ENCODE measurements at regions not wholly inside any gene's neighbourhood (a gene's known extent, or its start where the extent isn't known, plus 50 kb on each side); places are given as distances from the start of the nearest gene placed in this dataset.

DNA sequence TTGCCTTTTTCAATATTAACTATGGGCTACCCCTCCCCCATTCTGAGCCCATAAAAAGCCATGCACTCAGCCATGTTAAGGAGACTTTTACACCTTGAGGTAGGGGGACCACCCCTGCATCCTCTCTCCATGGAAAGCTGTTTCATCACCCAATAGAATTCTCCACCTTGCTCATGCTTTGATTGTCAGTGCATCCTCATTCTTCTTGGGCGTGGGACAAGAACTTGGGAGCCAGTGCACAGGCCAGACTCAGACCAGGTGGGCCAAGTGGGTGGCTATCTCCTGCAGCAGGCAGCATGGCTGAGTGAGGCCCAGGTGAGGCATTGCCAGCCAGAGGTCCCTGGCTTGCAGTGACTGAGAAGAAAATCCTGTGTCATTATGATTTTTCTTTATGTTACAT, 357.4 kb upstream of the CDIN1 start (continued):
- no peak for TF ChIP-seq NFYB (IDR thresholded peaks at IDR 0.05; ENCODE audit: insufficient read depth, low read depth, low read length)
- TF ChIP-seq MAX (IDR thresholded peaks at IDR 0.05; ENCODE audit: low read depth, low read length), result no peak

DNA sequence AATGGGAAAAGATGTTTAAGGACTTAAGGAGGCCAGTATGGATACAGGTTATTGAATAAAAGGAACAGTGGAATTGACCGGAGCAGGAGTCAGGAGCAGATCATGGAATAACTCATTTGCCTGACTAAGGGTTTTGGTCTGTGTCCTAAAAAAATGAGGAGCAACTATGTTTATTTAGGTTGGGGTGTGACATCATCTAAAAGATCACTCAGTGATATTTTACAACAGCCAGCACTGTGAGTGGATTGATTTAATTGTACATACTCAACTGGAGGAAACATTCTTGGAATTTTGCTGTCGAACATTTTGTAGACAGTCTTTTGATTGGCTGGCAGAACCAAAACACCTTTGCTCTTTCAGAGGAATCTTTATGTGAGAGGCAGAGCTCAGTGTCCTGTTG, 348.6 kb upstream of the CDIN1 start:
- RAD21 ChIA-PET (ENCODE audit: unreplicated experiment), result no interaction called here
- CTCF ChIA-PET, result no interaction called here
- Histone ChIP-seq H3K9ac (ENCODE audit: control insufficient read depth, insufficient read depth, low read length) (no peak overlapping the region), H3K4me3 (no peak overlapping the region), H3K27me3 (replicated peaks in 1 of 2; ENCODE audit: control insufficient read depth in 2 of 2, insufficient read depth in 2 of 2, low read length in 1 of 2) (no peaks in the 10 kb centered on the region), H3K9me3 (replicated peaks; ENCODE audit: control insufficient read depth, insufficient read depth, low read length) (no peaks in the 10 kb centered on the region), H3K36me3 (ENCODE audit: control insufficient read depth in 2 of 2, insufficient read depth in 2 of 2, low read length in 1 of 2) (no peaks in the 10 kb centered on the region), H3K27ac (ENCODE audit: control insufficient read depth, insufficient read depth) (no peak overlapping the region), H3K4me2 (ENCODE audit: control insufficient read depth, insufficient read depth) (no peak overlapping the region), H4K20me1 (ENCODE audit: control insufficient read depth, insufficient read depth) (no peaks in the 10 kb centered on the region), H3K79me2 (ENCODE audit: control insufficient read depth, insufficient read depth, low read length) (no peaks in the 10 kb centered on the region), H3K4me1 (ENCODE audit: control insufficient read depth, insufficient read depth, low read length) (no peaks in the 10 kb centered on the region), H2AFZ (ENCODE audit: control insufficient read depth, low read depth, low read length) (no peak overlapping the region)
- no peak for DNase-seq (ENCODE audit: low read depth, low spot score)
- in situ Hi-C loops (cut with MboI) (no loop called here), intact Hi-C loops (cut with micrococcal nuclease; ENCODE audit: unreplicated experiment) (no loop called here)
- 52% methylated on average over 2 of the region's 2 CpGs for WGBS (ENCODE audit: insufficient coverage, insufficient replicate concordance, low lambda C conversion rate, missing lambda C conversion rate)
- no peak for FAIRE-seq
- POLR2A ChIA-PET, result interaction anchor here (0.5 kb wide), 1 partner anchor 167 kb away, joined by 5 read pairs; no protein-coding TSS in a partner anchor
- no peak for ATAC-seq
- SMC1A ChIA-PET (ENCODE audit: uncharacterized antibody, unreplicated experiment), result no interaction called here
- BruUV-seq (replicated peaks), result no TSS peak
- no peak for TF ChIP-seq ATF7 (IDR thresholded peaks at IDR 0.05; ENCODE audit: low read depth)
- no peak for TF ChIP-seq SUPT20H (IDR thresholded peaks at IDR 0.05; ENCODE audit: borderline replicate concordance, control insufficient read depth, low read depth, low read length)
- TF ChIP-seq SPI1 (IDR thresholded peaks at IDR 0.05; ENCODE audit: borderline replicate concordance, insufficient read depth, low read depth, low read length), result no peak
- TF ChIP-seq DPF2 (IDR thresholded peaks at IDR 0.05), result no peak
- no peak for TF ChIP-seq ETV6 (conservative IDR thresholded peaks at IDR 0.05 in 1 of 2, IDR thresholded peaks at IDR 0.05 in 1 of 2; ENCODE audit: borderline replicate concordance in 1 of 2, low read depth in 1 of 2)
- TF ChIP-seq BACH1 (IDR thresholded peaks at IDR 0.05; ENCODE audit: borderline replicate concordance), result no peak
- TF ChIP-seq, protein P1, sequence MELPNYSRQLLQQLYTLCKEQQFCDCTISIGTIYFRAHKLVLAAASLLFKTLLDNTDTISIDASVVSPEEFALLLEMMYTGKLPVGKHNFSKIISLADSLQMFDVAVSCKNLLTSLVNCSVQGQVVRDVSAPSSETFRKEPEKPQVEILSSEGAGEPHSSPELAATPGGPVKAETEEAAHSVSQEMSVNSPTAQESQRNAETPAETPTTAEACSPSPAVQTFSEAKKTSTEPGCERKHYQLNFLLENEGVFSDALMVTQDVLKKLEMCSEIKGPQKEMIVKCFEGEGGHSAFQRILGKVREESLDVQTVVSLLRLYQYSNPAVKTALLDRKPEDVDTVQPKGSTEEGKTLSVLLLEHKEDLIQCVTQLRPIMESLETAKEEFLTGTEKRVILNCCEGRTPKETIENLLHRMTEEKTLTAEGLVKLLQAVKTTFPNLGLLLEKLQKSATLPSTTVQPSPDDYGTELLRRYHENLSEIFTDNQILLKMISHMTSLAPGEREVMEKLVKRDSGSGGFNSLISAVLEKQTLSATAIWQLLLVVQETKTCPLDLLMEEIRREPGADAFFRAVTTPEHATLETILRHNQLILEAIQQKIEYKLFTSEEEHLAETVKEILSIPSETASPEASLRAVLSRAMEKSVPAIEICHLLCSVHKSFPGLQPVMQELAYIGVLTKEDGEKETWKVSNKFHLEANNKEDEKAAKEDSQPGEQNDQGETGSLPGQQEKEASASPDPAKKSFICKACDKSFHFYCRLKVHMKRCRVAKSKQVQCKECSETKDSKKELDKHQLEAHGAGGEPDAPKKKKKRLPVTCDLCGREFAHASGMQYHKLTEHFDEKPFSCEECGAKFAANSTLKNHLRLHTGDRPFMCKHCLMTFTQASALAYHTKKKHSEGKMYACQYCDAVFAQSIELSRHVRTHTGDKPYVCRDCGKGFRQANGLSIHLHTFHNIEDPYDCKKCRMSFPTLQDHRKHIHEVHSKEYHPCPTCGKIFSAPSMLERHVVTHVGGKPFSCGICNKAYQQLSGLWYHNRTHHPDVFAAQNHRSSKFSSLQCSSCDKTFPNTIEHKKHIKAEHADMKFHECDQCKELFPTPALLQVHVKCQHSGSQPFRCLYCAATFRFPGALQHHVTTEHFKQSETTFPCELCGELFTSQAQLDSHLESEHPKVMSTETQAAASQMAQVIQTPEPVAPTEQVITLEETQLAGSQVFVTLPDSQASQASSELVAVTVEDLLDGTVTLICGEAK (IDR thresholded peaks at IDR 0.05; ENCODE audit: borderline replicate concordance), result no peak
- TF ChIP-seq, protein P2, sequence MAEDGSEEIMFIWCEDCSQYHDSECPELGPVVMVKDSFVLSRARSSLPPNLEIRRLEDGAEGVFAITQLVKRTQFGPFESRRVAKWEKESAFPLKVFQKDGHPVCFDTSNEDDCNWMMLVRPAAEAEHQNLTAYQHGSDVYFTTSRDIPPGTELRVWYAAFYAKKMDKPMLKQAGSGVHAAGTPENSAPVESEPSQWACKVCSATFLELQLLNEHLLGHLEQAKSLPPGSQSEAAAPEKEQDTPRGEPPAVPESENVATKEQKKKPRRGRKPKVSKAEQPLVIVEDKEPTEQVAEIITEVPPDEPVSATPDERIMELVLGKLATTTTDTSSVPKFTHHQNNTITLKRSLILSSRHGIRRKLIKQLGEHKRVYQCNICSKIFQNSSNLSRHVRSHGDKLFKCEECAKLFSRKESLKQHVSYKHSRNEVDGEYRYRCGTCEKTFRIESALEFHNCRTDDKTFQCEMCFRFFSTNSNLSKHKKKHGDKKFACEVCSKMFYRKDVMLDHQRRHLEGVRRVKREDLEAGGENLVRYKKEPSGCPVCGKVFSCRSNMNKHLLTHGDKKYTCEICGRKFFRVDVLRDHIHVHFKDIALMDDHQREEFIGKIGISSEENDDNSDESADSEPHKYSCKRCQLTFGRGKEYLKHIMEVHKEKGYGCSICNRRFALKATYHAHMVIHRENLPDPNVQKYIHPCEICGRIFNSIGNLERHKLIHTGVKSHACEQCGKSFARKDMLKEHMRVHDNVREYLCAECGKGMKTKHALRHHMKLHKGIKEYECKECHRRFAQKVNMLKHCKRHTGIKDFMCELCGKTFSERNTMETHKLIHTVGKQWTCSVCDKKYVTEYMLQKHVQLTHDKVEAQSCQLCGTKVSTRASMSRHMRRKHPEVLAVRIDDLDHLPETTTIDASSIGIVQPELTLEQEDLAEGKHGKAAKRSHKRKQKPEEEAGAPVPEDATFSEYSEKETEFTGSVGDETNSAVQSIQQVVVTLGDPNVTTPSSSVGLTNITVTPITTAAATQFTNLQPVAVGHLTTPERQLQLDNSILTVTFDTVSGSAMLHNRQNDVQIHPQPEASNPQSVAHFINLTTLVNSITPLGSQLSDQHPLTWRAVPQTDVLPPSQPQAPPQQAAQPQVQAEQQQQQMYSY (CRISPR knock-in tag; IDR thresholded peaks at IDR 0.05), result no peak
- no peak for TF ChIP-seq BCL3 (IDR thresholded peaks at IDR 0.05; ENCODE audit: borderline replicate concordance, insufficient read depth, low read depth, low read length, poor library complexity, severe bottlenecking)

Measured in GM12878 (cell line).